Peyer's patch (tissue), 4 donors: ENCODE measurements at regions not wholly inside any gene's neighbourhood (a gene's known extent, or its start where the extent isn't known, plus 50 kb on each side); places are given as distances from the start of the nearest gene placed in this dataset.

Experiments
- DNase-seq, 3 donors: peaks; one replicate each; pipeline ENCODE4 v3.0.0-alpha.2; 2017 to 2019
- H3K27ac ChIP-seq, 4 donors: fragments of 200-600 bp; sonication (generic); one replicate each; pipeline ENCODE4 v1.5.1; 2016 to 2019
- H3K27me3 ChIP-seq, 2 donors: fragments of 200-600 bp; sonication (generic); one replicate each; pipeline ENCODE4 v1.5.1; 2019
- H3K36me3 ChIP-seq, 3 donors: fragments of 200-600 bp; sonication (generic); one replicate each; pipeline ENCODE4 v1.5.1; 2016 to 2019
- H3K4me1 ChIP-seq, 4 donors: fragments of 200-600 bp; sonication (generic); one replicate each; pipeline ENCODE4 v1.5.1; 2016 to 2019
- H3K4me3 ChIP-seq, 4 donors: fragments of 200-600 bp; sonication (generic); 1 replicate in 3 of 4; 2 replicates in 1 of 4; pipeline ENCODE4 v1.5.1; 2016 to 2019; ENCODE audit warnings: mild to moderate bottlenecking in 1 of 4
- H3K9me3 ChIP-seq, 4 donors: fragments of 200-600 bp; sonication (generic); one replicate each; pipeline ENCODE4 v1.5.1; 2016 to 2019; ENCODE audit warnings: mild to moderate bottlenecking in 1 of 4
- CTCF ChIP-seq, 6 experiments: fragments of 450-650 bp in 4 of 6; fragments of 200-600 bp in 2 of 6; sonication (generic) in 1 of 6; IDR thresholded peaks; one replicate each; pipeline ENCODE4 v1.5.1; 2017 to 2019; ENCODE audit warnings: antibody characterized with exemption in 6 of 6, mild to moderate bottlenecking in 3 of 6, moderate library complexity in 1 of 6
- POLR2A ChIP-seq, 2 donors: fragments of 450-650 bp; IDR thresholded peaks; one replicate each; pipeline ENCODE4 v1.5.1; 2017; ENCODE audit warnings: antibody characterized with exemption in 2 of 2, mild to moderate bottlenecking in 2 of 2, moderate library complexity in 2 of 2

GRCh38 chr21:38716088-38716487 lies 89.6 kb upstream of the ETS2 start:
- Histone ChIP-seq H3K4me3 (no peak overlapping the region), H3K27ac (no peak overlapping the region), H3K36me3 (no peaks in the 10 kb centered on the region), H3K9me3 (no peaks in the 10 kb centered on the region), H3K27me3 (no peaks in the 10 kb centered on the region), H3K4me1 (no peaks in the 10 kb centered on the region)
- DNase-seq = no peak
- TF ChIP-seq CTCF (IDR thresholded peaks at IDR 0.05) (no peak), POLR2A (IDR thresholded peaks at IDR 0.05) (no peak)

GRCh38 chr21:38716942-38717341 lies 88.8 kb upstream of the ETS2 start:
- H3K4me3 ChIP-seq = no peak overlapping the region
- no peaks in the 10 kb centered on the region for H3K27me3 ChIP-seq
- no peaks in the 10 kb centered on the region for H3K36me3 ChIP-seq
- TF ChIP-seq POLR2A (IDR thresholded peaks at IDR 0.05) (no peak), CTCF (IDR thresholded peaks at IDR 0.05) (no peak)
- no peak overlapping the region for H3K27ac ChIP-seq
- no peak for DNase-seq
- no peaks in the 10 kb centered on the region for H3K9me3 ChIP-seq
- H3K4me1 ChIP-seq = no peaks in the 10 kb centered on the region

- Histone ChIP-seq H3K9me3 (no peaks in the 10 kb centered on the region), H3K36me3 (no peaks in the 10 kb centered on the region), H3K4me1 (no peaks in the 10 kb centered on the region), H3K27ac (no peak overlapping the region), H3K27me3 (no peaks in the 10 kb centered on the region), H3K4me3 (no peak overlapping the region)
- TF ChIP-seq CTCF (IDR thresholded peaks at IDR 0.05) = no peak
- TF ChIP-seq POLR2A (IDR thresholded peaks at IDR 0.05) = no peak
- DNase-seq = no peak
Observed at GRCh38 chr21:38718481-38718880, 87.2 kb upstream of the ETS2 start.

GRCh38 chr21:38720074-38720473 lies 85.7 kb upstream of the ETS2 start:
- no peak for DNase-seq
- Histone ChIP-seq H3K27me3 (no peaks in the 10 kb centered on the region), H3K27ac (no peak overlapping the region), H3K9me3 (peaks cover 0 to 1% (median 0%) of the 10 kb centered on the region in 4 donors), H3K4me3 (no peak overlapping the region), H3K4me1 (no peaks in the 10 kb centered on the region), H3K36me3 (no peaks in the 10 kb centered on the region)
- TF ChIP-seq POLR2A (IDR thresholded peaks at IDR 0.05) = no peak
- no peak for TF ChIP-seq CTCF (IDR thresholded peaks at IDR 0.05)

GRCh38 chr21:38721055-38721454 lies 84.7 kb upstream of the ETS2 start:
- no peak overlapping the region for H3K27ac ChIP-seq
- no peak overlapping the region for H3K4me3 ChIP-seq
- no peaks in the 10 kb centered on the region for H3K4me1 ChIP-seq
- TF ChIP-seq POLR2A (IDR thresholded peaks at IDR 0.05) = no peak
- TF ChIP-seq CTCF (IDR thresholded peaks at IDR 0.05) = no peak
- H3K36me3 ChIP-seq = no peaks in the 10 kb centered on the region
- DNase-seq = no peak
- no peaks in the 10 kb centered on the region for H3K27me3 ChIP-seq
- peaks cover 0 to 6% (median 0%) of the 10 kb centered on the region in 4 donors for H3K9me3 ChIP-seq

GRCh38 chr21:38721958-38722357 lies 83.8 kb upstream of the ETS2 start:
- Histone ChIP-seq H3K4me3 (no peak overlapping the region), H3K9me3 (peaks cover 0 to 6% (median 0%) of the 10 kb centered on the region in 4 donors), H3K27me3 (no peaks in the 10 kb centered on the region), H3K27ac (no peak overlapping the region), H3K36me3 (no peaks in the 10 kb centered on the region), H3K4me1 (no peaks in the 10 kb centered on the region)
- no peak for DNase-seq
- TF ChIP-seq CTCF (IDR thresholded peaks at IDR 0.05) = no peak
- no peak for TF ChIP-seq POLR2A (IDR thresholded peaks at IDR 0.05)
